ENCODE measurements at regions not wholly inside any gene's neighbourhood (a gene's known extent, or its start where the extent isn't known, plus 50 kb on each side); places are given as distances from the start of the nearest gene placed in this dataset.

GRCh38 chr6:163906006-163906710 is 491.6 kb downstream of the QKI start:
- no peak overlapping the region for H2BK20ac ChIP-seq (ENCODE audit: low read depth, low read length)
- no TSS peak for BruUV-seq (replicated peaks)
- TF ChIP-seq RFX5 (IDR thresholded peaks at IDR 0.05; ENCODE audit: low read depth, low read length) (no peak), CHD1 (IDR thresholded peaks at IDR 0.05; ENCODE audit: low read depth, low read length) (no peak)
- no peaks in the 10 kb centered on the region for H3K36me3 ChIP-seq (ENCODE audit: control insufficient read depth, insufficient read depth, low read length)
- no peak overlapping the region for H3K18ac ChIP-seq (ENCODE audit: low read depth, low read length)
- H2AK9ac ChIP-seq (replicated peaks; ENCODE audit: low read depth, low read length, poor library complexity) = no peak overlapping the region
- H3K79me1 ChIP-seq (ENCODE audit: low read depth in 1 of 2, low read length in 2 of 2) = no peaks in the 10 kb centered on the region
- no peak overlapping the region for H2BK15ac ChIP-seq (ENCODE audit: low read depth, low read length)
- no peaks in the 10 kb centered on the region for H3K9me1 ChIP-seq (ENCODE audit: insufficient read depth, low read length)
- H3K23ac ChIP-seq (ENCODE audit: low read depth, low read length) = no peak overlapping the region
- no peaks in the 10 kb centered on the region for H3K9me3 ChIP-seq (ENCODE audit: control insufficient read depth, insufficient read depth, low read length)
- no peak overlapping the region for H3K56ac ChIP-seq (ENCODE audit: extremely low read depth, insufficient read depth, low read length)
- no peaks in the 10 kb centered on the region for H3K27me3 ChIP-seq (ENCODE audit: control insufficient read depth, insufficient read depth, low read length)
- H3K4ac ChIP-seq (ENCODE audit: low read depth, low read length) = no peak overlapping the region
- H2AK5ac ChIP-seq (ENCODE audit: low read depth, low read length) = no peak overlapping the region
- DNase-seq (no peak), ATAC-seq (ENCODE audit: low read depth) (no peak)
- ChIA-PET CTCF (no interaction called here), POLR2A (ENCODE audit: unreplicated experiment) (no interaction called here)
- in situ Hi-C loops (cut with MboI; ENCODE audit: low sequenced_read_pairs) (no loop called here), intact Hi-C loops (cut with micrococcal nuclease) (no loop called here), dilution Hi-C loops (cut with HindIII; ENCODE audit: low sequenced_read_pairs, unreplicated experiment) (no loop called here)
- H2AFZ ChIP-seq (replicated peaks; ENCODE audit: low read length, poor library complexity) = no peak overlapping the region
- H4K8ac ChIP-seq (ENCODE audit: low read depth in 2 of 2, low read length in 2 of 2) = no peak overlapping the region
- 92% methylated on average over 2 of the region's 8 CpGs; no CpG with 5 or more reads in 1 of the 2 experiments for WGBS, 2 experiments (ENCODE audit: extremely low coverage in 2 of 2, insufficient read length in 1 of 2)
- H2BK5ac ChIP-seq (ENCODE audit: low read depth, low read length, poor library complexity, severe bottlenecking) = no peak overlapping the region
- no peaks in the 10 kb centered on the region for H4K20me1 ChIP-seq (ENCODE audit: insufficient read depth, low read length)
- H4K91ac ChIP-seq (ENCODE audit: insufficient read depth, low read depth, low read length) = no peak overlapping the region
- H3K27ac ChIP-seq (ENCODE audit: insufficient read depth, low read length) = no peak overlapping the region
- H2BK120ac ChIP-seq (ENCODE audit: low read depth, low read length) = no peak overlapping the region
- H3K4me1 ChIP-seq (ENCODE audit: control insufficient read depth, insufficient read depth, low read length) = no peaks in the 10 kb centered on the region
- no peak overlapping the region for H3K14ac ChIP-seq (replicated peaks; ENCODE audit: low read depth, low read length)
- no peak overlapping the region for H3K4me3 ChIP-seq (ENCODE audit: insufficient read depth, low read depth, low read length)
- H4K5ac ChIP-seq (ENCODE audit: low read depth, low read length) = no peak overlapping the region
- no peak overlapping the region for H3K9ac ChIP-seq (ENCODE audit: low read depth, low read length)
- no peak overlapping the region for H3K4me2 ChIP-seq (ENCODE audit: low read depth, low read length)

Data from IMR-90 (cell line).